GM19324 (cell line): ENCODE measurements at regions not wholly inside any gene's neighbourhood (a gene's known extent, or its start where the extent isn't known, plus 50 kb on each side); places are given as distances from the start of the nearest gene placed in this dataset.
"Not testable (repeated sequence)": the region's sequence is repeated elsewhere in the genome, so short reads cannot be mapped to it uniquely, and the experiment has no call there.

ENCODE experiments used
- ATAC-seq: cut with Tn5 transposase; IDR thresholded peaks from one replicate; pipeline ENCODE4 v1.9.1; 2021; ENCODE audit warnings: mild to moderate bottlenecking, moderate library complexity; ENCODE audit not compliant: unreplicated experiment, low FRiP score

DNA sequence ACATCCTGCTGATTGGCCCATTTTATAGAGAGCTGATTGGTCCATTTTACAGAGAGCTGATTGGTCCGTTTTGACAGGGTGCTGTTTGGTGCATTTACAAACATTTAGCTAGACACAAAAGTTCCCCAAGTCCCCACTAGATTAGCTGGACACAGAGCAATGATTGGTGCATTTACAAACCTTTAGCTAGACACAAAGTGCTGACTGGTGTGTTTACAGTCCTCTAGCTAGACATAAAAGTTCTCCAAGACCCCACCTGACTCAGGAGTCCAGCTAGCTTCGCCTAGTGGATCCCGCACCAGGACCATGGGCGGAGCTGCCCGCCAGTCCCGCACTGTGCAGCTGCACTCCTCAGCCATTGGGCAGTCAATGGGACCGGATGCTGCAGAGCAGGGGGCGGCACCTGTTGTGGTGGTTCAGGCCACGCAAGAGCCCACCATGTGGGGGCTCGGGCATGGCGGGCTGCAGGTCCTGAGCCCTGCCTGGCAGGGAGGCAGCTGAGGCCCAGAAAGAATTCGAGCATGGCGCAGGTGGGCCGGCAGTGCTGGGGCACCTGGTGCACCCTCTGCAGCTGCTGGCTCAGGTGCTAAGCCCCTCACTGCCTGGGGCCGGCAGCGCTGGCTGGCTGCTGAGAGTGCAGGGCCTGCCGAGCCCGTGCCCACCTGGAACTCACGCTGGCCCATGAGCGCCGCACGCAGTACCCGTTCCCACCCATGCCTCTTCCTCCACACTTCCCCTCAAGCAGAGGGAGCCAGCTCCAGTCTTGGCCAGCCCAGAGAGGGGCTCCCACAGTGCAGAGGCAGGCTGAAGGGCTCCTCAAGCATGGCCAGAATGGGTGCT lies 713.2 kb upstream of the GYPC start:
- no peak for ATAC-seq

DNA sequence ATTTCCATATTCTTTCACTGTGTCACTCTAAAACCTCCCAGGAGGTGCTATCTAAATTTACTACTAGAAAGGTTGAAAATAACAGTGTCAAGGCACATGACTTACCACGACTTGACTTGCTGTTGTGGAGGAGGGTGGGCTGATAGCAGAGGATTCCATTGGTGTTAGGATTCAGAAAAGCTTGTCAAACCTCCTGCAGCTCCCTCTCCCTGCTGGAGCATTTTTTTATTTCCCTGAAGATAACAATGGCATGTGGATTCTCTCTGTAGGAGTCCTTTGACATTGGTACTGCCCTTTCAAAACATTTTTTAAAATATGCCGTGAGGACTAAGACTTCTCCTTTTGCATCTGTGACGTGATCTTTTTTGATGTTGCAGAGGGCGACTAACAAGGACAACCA lies 696.9 kb upstream of the GYPC start:
- no peak for ATAC-seq

DNA sequence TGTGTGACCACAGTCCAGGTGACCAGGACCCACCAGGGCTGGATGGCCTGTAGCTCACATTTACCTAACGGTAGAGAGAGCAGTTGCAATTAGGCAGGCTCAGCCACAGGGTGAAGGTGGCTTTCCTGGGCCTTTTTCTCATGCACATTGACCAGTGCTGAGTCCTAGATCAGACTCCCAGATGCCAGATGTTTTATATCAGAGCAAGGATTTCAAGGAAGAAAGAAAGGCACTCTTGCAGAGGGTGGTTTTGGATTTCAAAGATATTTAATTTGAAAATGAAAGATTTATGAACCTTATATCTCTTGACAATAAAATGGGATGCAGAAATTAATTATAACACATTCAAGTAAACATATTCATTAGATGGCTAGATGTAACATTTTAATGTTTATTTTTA lies 694.2 kb upstream of the GYPC start:
- ATAC-seq: no peak

- no peak for ATAC-seq
Measured at GRCh38 chr2:125979886-125980285, 676.1 kb upstream of the GYPC start.

DNA sequence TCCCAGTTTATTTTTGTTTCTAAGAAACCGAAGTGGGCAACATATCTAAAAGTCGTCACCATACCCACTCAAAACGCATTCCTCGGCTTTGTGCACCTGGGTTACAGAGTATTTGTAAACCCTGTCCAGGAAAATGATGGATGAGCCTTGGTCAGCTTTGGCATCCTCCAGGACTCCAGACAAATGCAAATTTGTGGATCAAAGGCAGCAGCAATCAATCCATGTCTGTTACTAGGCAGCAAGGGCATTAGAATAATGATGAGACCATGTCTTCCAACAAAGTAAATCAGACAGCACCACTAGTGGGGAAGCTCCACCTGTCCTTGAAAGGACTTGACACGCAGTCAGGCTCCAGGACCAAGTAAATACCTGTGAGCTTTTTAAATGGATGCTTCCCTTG lies 672.6 kb upstream of the GYPC start:
- ATAC-seq: no peak

GRCh38 chr2:126029316-126029715 lies 626.6 kb upstream of the GYPC start:
- ATAC-seq: no peak

GRCh38 chr2:126038861-126039260 lies 617.1 kb upstream of the GYPC start:
- ATAC-seq: no peak

DNA sequence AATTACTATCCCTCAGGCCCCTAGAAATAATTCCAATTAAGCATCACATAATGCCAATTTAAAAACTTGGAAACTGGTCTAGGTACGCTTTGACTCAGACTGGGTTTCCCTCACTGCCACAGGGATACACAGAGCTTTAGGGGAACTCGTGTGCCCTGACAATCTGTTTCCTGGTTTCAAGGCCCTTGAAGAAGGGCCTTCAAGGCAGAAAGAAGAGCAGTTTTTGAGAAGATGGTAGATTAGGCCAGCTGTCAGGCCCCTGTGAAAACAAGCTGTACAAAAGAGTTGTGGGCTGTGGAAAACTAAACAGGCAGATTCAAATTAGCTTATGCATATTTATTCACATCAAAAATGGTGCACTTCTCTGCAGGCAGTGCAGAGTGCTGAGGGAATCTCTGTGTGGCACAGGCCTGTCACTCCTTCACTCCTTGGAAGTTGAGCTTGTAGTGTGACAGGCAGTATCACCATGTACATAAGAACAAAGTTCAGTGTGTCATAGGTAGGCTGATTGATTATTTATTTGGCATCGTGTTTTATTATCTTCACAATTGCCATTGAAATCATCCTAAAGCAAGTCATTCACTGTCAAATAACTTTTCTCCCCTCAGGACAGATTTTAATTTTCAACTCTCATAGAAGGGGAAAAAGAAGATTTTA lies 614.4 kb upstream of the GYPC start:
- no peak for ATAC-seq

GRCh38 chr2:126042089-126042488 lies 613.9 kb upstream of the GYPC start:
- no peak for ATAC-seq

GRCh38 chr2:126048719-126049118 lies 607.2 kb upstream of the GYPC start:
- no peak for ATAC-seq

GRCh38 chr2:126049461-126049860 lies 606.5 kb upstream of the GYPC start:
- ATAC-seq: no peak

- no peak for ATAC-seq
Measured at GRCh38 chr2:126050991-126051736, 604.8 kb upstream of the GYPC start.

DNA sequence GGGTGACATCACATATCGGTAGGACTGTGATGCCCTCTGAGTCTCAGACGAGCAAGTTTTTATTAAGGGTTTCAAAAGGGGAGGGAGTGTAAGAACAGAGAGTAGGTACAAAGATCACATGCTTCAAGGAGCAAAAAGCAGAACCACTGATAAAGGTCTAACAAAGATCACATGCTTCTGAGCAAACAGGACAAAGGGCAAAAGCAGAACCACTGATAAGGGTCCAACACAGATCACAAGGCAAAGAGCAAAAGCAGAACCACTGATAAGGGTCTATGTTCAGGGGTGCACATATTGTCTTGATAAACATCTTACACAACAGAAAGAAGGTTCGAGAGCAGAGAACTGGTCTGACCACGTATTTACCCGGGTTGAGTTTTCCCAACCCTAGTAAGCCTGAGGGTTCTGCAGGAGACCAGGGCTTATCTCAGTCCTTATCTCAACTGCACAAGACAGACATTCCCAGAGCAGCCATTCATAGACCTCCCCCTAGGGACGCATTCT lies 604.2 kb upstream of the GYPC start:
- not testable (repeated sequence) for ATAC-seq

GRCh38 chr2:126059379-126059778 lies 596.6 kb upstream of the GYPC start:
- ATAC-seq: no peak

DNA sequence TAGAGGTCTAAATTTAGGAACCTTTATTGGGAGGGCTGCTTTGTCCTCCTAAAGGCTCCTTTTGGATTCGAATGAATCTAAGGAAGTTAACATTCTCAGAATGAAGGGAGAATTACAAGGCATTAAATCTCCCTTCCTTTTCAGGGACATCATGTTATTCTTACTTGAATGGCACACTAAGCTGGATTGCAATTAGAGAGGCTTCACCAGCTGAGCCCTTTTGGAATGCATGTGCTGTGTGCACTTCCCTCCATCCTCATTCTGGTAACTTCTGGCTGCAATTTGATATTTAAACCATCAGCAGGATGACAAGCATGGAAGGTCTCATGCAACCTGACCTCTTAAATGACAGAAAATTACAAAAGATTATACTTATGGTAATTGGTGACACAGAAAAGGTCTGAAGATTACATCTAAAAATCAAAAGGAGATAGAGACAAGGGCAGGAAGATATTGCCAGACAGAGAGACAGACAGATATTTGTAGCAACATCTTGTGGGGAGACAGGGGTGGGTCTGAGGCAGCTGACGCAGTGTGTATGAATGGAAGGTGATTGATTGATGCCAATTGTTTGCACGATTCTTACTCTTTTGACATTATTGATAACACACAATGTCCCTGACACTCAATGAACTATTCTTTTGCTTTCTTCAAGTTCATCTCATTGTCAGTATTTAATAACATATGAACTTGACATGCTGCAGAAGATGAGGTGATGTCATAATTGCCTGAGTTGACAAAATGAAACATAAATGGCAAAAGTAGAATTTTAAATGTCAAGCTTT lies 570.8 kb upstream of the GYPC start:
- ATAC-seq: no peak

DNA sequence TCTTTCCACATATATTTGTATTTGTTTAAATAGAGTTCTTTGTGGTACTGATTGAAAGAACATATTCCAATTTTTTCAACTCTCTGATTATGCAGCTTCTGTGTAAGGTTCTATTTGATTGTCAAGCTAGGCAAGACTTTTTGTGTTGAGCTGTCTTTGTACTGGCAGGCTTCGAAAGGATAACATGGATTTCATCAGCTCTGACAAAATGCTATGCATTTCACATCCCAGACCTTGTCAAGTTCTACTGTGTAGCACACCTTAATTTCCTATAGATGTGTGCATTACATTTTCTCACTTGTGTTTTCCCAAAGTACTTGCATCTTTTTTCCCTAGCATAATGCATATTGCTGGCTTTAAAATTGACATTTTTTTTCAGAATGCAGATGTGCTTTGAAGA lies 555.0 kb upstream of the GYPC start:
- no peak for ATAC-seq

GRCh38 chr2:126106006-126106405 lies 550.0 kb upstream of the GYPC start:
- ATAC-seq: no peak

- ATAC-seq: no peak
Measured at GRCh38 chr2:126107883-126108282, 548.1 kb upstream of the GYPC start.

DNA sequence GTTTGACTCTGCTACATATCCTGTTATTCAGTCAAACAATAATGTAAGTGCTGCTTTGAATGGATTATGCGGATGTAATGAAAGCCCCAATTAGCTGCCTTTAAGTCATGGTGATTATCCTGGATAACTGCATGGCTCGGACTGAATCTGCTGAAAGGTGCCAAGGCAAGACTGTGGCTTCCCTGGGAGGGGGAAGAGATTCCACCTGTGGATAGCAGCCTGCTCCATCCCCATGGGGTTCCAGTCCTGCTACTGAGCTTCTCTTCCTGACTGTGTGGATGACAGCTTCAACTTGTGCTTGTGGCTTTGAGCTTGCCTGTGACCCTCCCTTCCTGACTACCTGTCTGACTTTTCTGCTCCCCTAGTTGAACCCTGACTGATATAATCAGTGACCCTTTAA lies 540.0 kb upstream of the GYPC start:
- no peak for ATAC-seq

DNA sequence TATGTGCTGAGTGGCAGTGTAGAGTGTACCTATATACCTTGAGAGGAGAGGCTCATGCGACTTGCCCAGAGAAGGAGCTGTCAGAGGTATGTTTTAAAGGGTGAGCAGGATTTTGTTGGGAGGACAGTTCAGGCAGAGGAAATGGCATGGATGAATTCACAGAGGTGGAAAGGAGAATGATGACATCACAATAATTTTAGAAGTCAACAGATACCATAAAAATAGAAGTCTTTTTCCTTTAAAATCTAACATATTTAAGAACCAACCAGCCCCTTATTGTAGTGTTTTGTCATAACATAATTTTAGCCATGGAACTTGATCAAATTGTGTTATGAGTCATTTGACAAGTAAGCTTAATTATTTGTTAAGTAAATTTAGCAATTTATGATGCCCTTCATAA lies 538.1 kb upstream of the GYPC start:
- ATAC-seq: no peak
